GM12892 (cell line): ENCODE measurements at regions not wholly inside any gene's neighbourhood (a gene's known extent, or its start where the extent isn't known, plus 50 kb on each side); places are given as distances from the start of the nearest gene placed in this dataset.

Experiments
- POLR2A ChIP-seq: IDR thresholded peaks from 2 replicates; pipeline ENCODE4 v1.6.1; 2011; ENCODE audit warnings: low read depth, low read length, control low read depth
- POLR2AphosphoS5 ChIP-seq: IDR thresholded peaks from 2 replicates; pipeline ENCODE4 v1.6.1; 2011; ENCODE audit warnings: low read depth, low read length, control low read depth
- TAF1 ChIP-seq: IDR thresholded peaks from 2 replicates; pipeline ENCODE4 v1.6.1; 2011; ENCODE audit warnings: low read depth, mild to moderate bottlenecking, control low read depth, low read length, borderline replicate concordance

GRCh38 chr4:38324861-38325628 lies 339.0 kb upstream of the KLF3 start:
- TF ChIP-seq POLR2AphosphoS5 (no peak), POLR2A (no peak), TAF1 (no peak)
